LNCAP (cell line): ENCODE measurements at regions not wholly inside any gene's neighbourhood (a gene's known extent, or its start where the extent isn't known, plus 50 kb on each side); places are given as distances from the start of the nearest gene placed in this dataset.

Source experiments
- CTCF ChIP-seq: fragments of 450-650 bp; IDR thresholded peaks from 2 replicates; pipeline ENCODE4 v1.5.1; 2017; ENCODE audit warnings: mild to moderate bottlenecking

- no peak for TF ChIP-seq CTCF
These were observed 953.8 kb upstream of the ADGRL2 start for GRCh38 chr1:80846966-80847365.

GRCh38 chr1:80842796-80843195 is 957.9 kb upstream of the ADGRL2 start:
- no peak for TF ChIP-seq CTCF

GRCh38 chr1:80841261-80841660 is 959.5 kb upstream of the ADGRL2 start:
- TF ChIP-seq CTCF = no peak

- no peak for TF ChIP-seq CTCF
These were observed 963.7 kb upstream of the ADGRL2 start for GRCh38 chr1:80837066-80837465.

- TF ChIP-seq CTCF = no peak
These were observed 964.2 kb upstream of the ADGRL2 start for GRCh38 chr1:80836505-80836904.

- no peak for TF ChIP-seq CTCF
These were observed 973.1 kb upstream of the ADGRL2 start for GRCh38 chr1:80827666-80828065.

- no peak for TF ChIP-seq CTCF
These were observed 975.7 kb upstream of the ADGRL2 start for GRCh38 chr1:80825067-80825466.

GRCh38 chr1:80818211-80818610 is 982.5 kb upstream of the ADGRL2 start:
- TF ChIP-seq CTCF = no peak
